AG04450 (cell line): ENCODE measurements at regions not wholly inside any gene's neighbourhood (a gene's known extent, or its start where the extent isn't known, plus 50 kb on each side); places are given as distances from the start of the nearest gene placed in this dataset.
"Not testable (repeated sequence)": the region's sequence is repeated elsewhere in the genome, so short reads cannot be mapped to it uniquely, and the experiment has no call there.

ENCODE experiments used
- CTCF ChIA-PET: fragments of 300-600, 350-600 bp; formaldehyde crosslinking; extraction: SDS; loops from one replicate; lab custom pipeline; 2022; ENCODE audit warnings: antibody characterized with exemption, inconsistent platforms; lab: Charles Lee
- POLR2A ChIA-PET: fragments of 350-600 bp; formaldehyde crosslinking; extraction: SDS; loops from one replicate; lab custom pipeline; 2021; ENCODE audit warnings: antibody characterized with exemption, inconsistent platforms; lab: Yijun Ruan, JAX
- DNase-seq: peaks from one replicate; pipeline ENCODE4 v3.0.0-alpha.2; 2011; ENCODE audit warnings: low read depth, low spot score
- H3K27ac ChIP-seq: one replicate; pipeline ENCODE4 v1.5.1; 2012; ENCODE audit warnings: low read depth, low read length, control low read depth
- H3K27me3 ChIP-seq: one replicate; pipeline ENCODE4 v1.6.0; 2012; ENCODE audit warnings: low read length; ENCODE audit not compliant: control insufficient read depth, insufficient read depth
- H3K4me3 ChIP-seq: 2 replicates; pipeline ENCODE4 v1.5.1; 2011; ENCODE audit warnings: mild to moderate bottlenecking, low read depth, low read length, control low read depth
- H3K9me3 ChIP-seq: 2 replicates; pipeline ENCODE4 v1.5.1; 2012; ENCODE audit warnings: low read length; ENCODE audit not compliant: control insufficient read depth, insufficient read depth
- CTCF ChIP-seq: IDR thresholded peaks from 2 replicates; pipeline ENCODE4 v1.5.1; 2011; ENCODE audit warnings: low read depth, low read length, control low read depth, inconsistent platforms

GRCh38 chr15:24076090-24076784 lies 389.1 kb upstream of the NDN start:
- no peak for DNase-seq
- Histone ChIP-seq H3K27ac (no peak overlapping the region), H3K27me3 (no peaks in the 10 kb centered on the region), H3K4me3 (no peak overlapping the region), H3K9me3 (peaks cover 14% of the 10 kb centered on the region)
- ChIA-PET POLR2A (no interaction called here), CTCF (no interaction called here)
- TF ChIP-seq CTCF = no peak

- no peak for DNase-seq
- H3K9me3 ChIP-seq = peaks cover 22% of the 10 kb centered on the region
- no peak for TF ChIP-seq CTCF
- POLR2A ChIA-PET = no interaction called here
- H3K27ac ChIP-seq = no peak overlapping the region
- no peaks in the 10 kb centered on the region for H3K27me3 ChIP-seq
- H3K4me3 ChIP-seq = no peak overlapping the region
- CTCF ChIA-PET = no interaction called here
These were observed 391.4 kb upstream of the NDN start for GRCh38 chr15:24078310-24079029.

GRCh38 chr15:24088941-24089340 lies 401.8 kb upstream of the NDN start:
- POLR2A ChIA-PET, H3K27me3 ChIP-seq, H3K4me3 ChIP-seq, H3K27ac ChIP-seq, DNase-seq, CTCF ChIA-PET: not testable (repeated sequence)
- H3K9me3 ChIP-seq = peaks cover 24% of the 10 kb centered on the region

GRCh38 chr15:24101503-24101902 lies 414.4 kb upstream of the NDN start:
- H3K27me3 ChIP-seq, CTCF ChIA-PET, DNase-seq, POLR2A ChIA-PET, H3K27ac ChIP-seq, H3K4me3 ChIP-seq: not testable (repeated sequence)
- peaks cover 12% of the 10 kb centered on the region for H3K9me3 ChIP-seq

- H3K9me3 ChIP-seq, POLR2A ChIA-PET, CTCF ChIA-PET, H3K27ac ChIP-seq, H3K27me3 ChIP-seq, H3K4me3 ChIP-seq, DNase-seq: not testable (repeated sequence)
These were observed 420.4 kb upstream of the NDN start for GRCh38 chr15:24107524-24107923.

- POLR2A ChIA-PET, CTCF ChIA-PET, DNase-seq, H3K27me3 ChIP-seq, H3K9me3 ChIP-seq, H3K27ac ChIP-seq, H3K4me3 ChIP-seq: not testable (repeated sequence)
These were observed 420.8 kb upstream of the NDN start for GRCh38 chr15:24107948-24108347.

- DNase-seq, H3K27ac ChIP-seq, CTCF ChIA-PET, H3K9me3 ChIP-seq, H3K4me3 ChIP-seq, POLR2A ChIA-PET, H3K27me3 ChIP-seq: not testable (repeated sequence)
These were observed 421.2 kb upstream of the NDN start for GRCh38 chr15:24108349-24108748.

- H3K4me3 ChIP-seq, H3K9me3 ChIP-seq, POLR2A ChIA-PET, H3K27me3 ChIP-seq, H3K27ac ChIP-seq, DNase-seq, CTCF ChIA-PET: not testable (repeated sequence)
These were observed 452.5 kb upstream of the NDN start for GRCh38 chr15:24139622-24140021.

- H3K9me3 ChIP-seq, H3K4me3 ChIP-seq, DNase-seq, CTCF ChIA-PET, H3K27me3 ChIP-seq, POLR2A ChIA-PET, H3K27ac ChIP-seq: not testable (repeated sequence)
These were observed 458.0 kb upstream of the NDN start for GRCh38 chr15:24145070-24145469.
